Tibial nerve (tissue), 4 donors: ENCODE measurements at regions not wholly inside any gene's neighbourhood (a gene's known extent, or its start where the extent isn't known, plus 50 kb on each side); places are given as distances from the start of the nearest gene placed in this dataset.

Experiments
- DNase-seq, 2 donors: peaks; one replicate each; pipeline ENCODE4 v3.0.0-alpha.2; 2019; ENCODE audit warnings: low spot score in 2 of 2
- H3K27ac ChIP-seq, 4 donors: fragments of 200-600 bp; sonication (generic) in 3 of 4; one replicate each; pipeline ENCODE4 v1.5.1; 2017 to 2019; ENCODE audit warnings: mild to moderate bottlenecking in 1 of 4
- H3K27me3 ChIP-seq, 2 donors: fragments of 200-600 bp; sonication (generic) in 1 of 2; one replicate each; pipeline versions ENCODE4 v1.5.1 to v1.6.0; 2017 to 2019
- H3K36me3 ChIP-seq, 3 donors: fragments of 200-600 bp; sonication (generic); one replicate each; pipeline ENCODE4 v1.5.1; 2018 to 2019
- H3K4me1 ChIP-seq, 4 donors: fragments of 200-600 bp; sonication (generic) in 3 of 4; one replicate each; pipeline ENCODE4 v1.5.1; 2017 to 2019
- H3K4me3 ChIP-seq, 4 donors: fragments of 200-600 bp; sonication (generic) in 3 of 4; one replicate each; pipeline ENCODE4 v1.5.1; 2017 to 2019; ENCODE audit warnings: mild to moderate bottlenecking in 1 of 4, moderate library complexity in 1 of 4
- H3K9me3 ChIP-seq, 4 donors: fragments of 200-600 bp; sonication (generic) in 3 of 4; one replicate each; pipeline ENCODE4 v1.5.1; 2017 to 2019
- CTCF ChIP-seq, 5 experiments: fragments of 200-600 bp in 3 of 5; fragments of 450-650 bp in 2 of 5; sonication (generic) in 3 of 5; IDR thresholded peaks; one replicate each; pipeline ENCODE4 v1.5.1; 2016 to 2019; ENCODE audit warnings: antibody characterized with exemption in 5 of 5, mild to moderate bottlenecking in 3 of 5, moderate library complexity in 2 of 5
- EP300 ChIP-seq, 2 donors: sonication (generic); formaldehyde crosslinking; IDR thresholded peaks; one replicate each; pipeline ENCODE4 v1.6.1; 2017; ENCODE audit warnings: antibody characterized with exemption in 2 of 2, mild to moderate bottlenecking in 1 of 2
- POLR2A ChIP-seq, 2 donors: fragments of 450-650 bp; IDR thresholded peaks; one replicate each; pipeline ENCODE4 v1.6.1; 2017; ENCODE audit warnings: antibody characterized with exemption in 2 of 2, mild to moderate bottlenecking in 2 of 2, moderate library complexity in 2 of 2
- WGBS, 2 donors: methylation state at CpG; one replicate each; pipeline ENCODE4 v1.1.5; 2018; 5-methylcytosine and 5-hydroxymethylcytosine counted together

GRCh38 chr1:81382561-81382960, 418.2 kb upstream of the ADGRL2 start:
- no peaks in the 10 kb centered on the region for H3K9me3 ChIP-seq
- no peaks in the 10 kb centered on the region for H3K36me3 ChIP-seq
- WGBS, 2 donors = 90 to 92% methylated on average over 3 of the region's 3 CpGs
- no peaks in the 10 kb centered on the region for H3K4me1 ChIP-seq
- no peak overlapping the region for H3K27ac ChIP-seq
- no peak for DNase-seq
- TF ChIP-seq CTCF (IDR thresholded peaks at IDR 0.05) (no peak), POLR2A (IDR thresholded peaks at IDR 0.05) (no peak), EP300 (IDR thresholded peaks at IDR 0.05) (no peak)
- H3K27me3 ChIP-seq = no peaks in the 10 kb centered on the region
- no peak overlapping the region for H3K4me3 ChIP-seq

GRCh38 chr1:81381881-81382280, 418.9 kb upstream of the ADGRL2 start:
- H3K27ac ChIP-seq = no peak overlapping the region
- H3K9me3 ChIP-seq = no peaks in the 10 kb centered on the region
- no peaks in the 10 kb centered on the region for H3K36me3 ChIP-seq
- 61 to 66% methylated on average over 5 of the region's 5 CpGs for WGBS, 2 donors
- no peak for DNase-seq
- no peaks in the 10 kb centered on the region for H3K27me3 ChIP-seq
- no peaks in the 10 kb centered on the region for H3K4me1 ChIP-seq
- TF ChIP-seq EP300 (IDR thresholded peaks at IDR 0.05) (no peak), CTCF (IDR thresholded peaks at IDR 0.05) (no peak), POLR2A (IDR thresholded peaks at IDR 0.05) (no peak)
- H3K4me3 ChIP-seq = no peak overlapping the region

GRCh38 chr1:81380436-81380835, 420.3 kb upstream of the ADGRL2 start:
- no peaks in the 10 kb centered on the region for H3K27me3 ChIP-seq
- no peaks in the 10 kb centered on the region for H3K36me3 ChIP-seq
- H3K4me1 ChIP-seq = no peaks in the 10 kb centered on the region
- H3K27ac ChIP-seq = no peak overlapping the region
- TF ChIP-seq POLR2A (IDR thresholded peaks at IDR 0.05) = no peak
- TF ChIP-seq EP300 (IDR thresholded peaks at IDR 0.05) = no peak
- TF ChIP-seq CTCF (IDR thresholded peaks at IDR 0.05) = no peak
- H3K4me3 ChIP-seq = no peak overlapping the region
- WGBS, 2 donors = 72 to 79% methylated on average over 1 of the region's 1 CpG
- H3K9me3 ChIP-seq = no peaks in the 10 kb centered on the region
- DNase-seq = no peak

DNA sequence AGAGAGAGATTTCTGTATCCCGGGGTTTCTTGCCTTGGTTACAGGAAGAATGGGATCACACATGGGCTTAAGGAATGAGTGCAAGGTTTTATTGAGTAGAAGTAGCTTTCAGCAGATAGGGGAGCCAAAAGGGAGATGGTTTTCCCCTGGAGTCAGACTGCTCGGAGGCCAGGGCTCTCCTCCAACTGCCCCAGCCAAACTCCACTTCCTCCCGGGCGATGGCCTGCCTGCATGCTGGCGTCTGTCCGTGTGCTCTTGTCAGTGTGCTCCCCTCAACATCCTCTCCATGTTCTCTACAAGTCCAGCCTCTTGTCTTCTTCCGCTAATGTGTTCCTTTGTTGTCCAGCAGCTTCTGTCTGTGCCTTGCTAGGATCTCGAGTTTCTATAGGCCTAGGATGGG, 421.3 kb upstream of the ADGRL2 start:
- no peaks in the 10 kb centered on the region for H3K36me3 ChIP-seq
- DNase-seq = no peak
- no peaks in the 10 kb centered on the region for H3K4me1 ChIP-seq
- H3K4me3 ChIP-seq = no peak overlapping the region
- TF ChIP-seq CTCF (IDR thresholded peaks at IDR 0.05) = no peak
- TF ChIP-seq EP300 (IDR thresholded peaks at IDR 0.05) = no peak
- TF ChIP-seq POLR2A (IDR thresholded peaks at IDR 0.05) = no peak
- WGBS, 2 donors = 63 to 79% methylated on average over 8 of the region's 8 CpGs
- H3K27me3 ChIP-seq = no peaks in the 10 kb centered on the region
- no peak overlapping the region for H3K27ac ChIP-seq
- H3K9me3 ChIP-seq = no peaks in the 10 kb centered on the region

DNA sequence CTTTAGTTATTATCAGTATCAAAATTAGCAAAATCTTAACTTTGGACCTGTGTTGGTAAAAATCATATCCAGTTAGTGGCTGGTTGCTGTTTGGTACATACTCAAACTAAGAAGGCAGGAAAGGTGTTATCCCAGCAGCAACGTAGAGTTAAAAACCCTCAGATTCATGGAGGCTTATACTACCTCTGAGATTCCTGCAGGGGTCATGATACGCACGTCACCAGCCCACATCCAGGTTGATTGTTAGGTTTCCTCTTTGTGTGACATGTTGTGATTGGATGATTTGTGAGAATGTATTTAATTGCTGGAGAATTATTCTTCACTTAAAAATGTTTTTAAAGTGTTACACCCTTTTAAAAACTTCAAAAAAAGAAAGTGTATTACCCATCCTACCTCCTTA, 423.3 kb upstream of the ADGRL2 start:
- TF ChIP-seq CTCF (IDR thresholded peaks at IDR 0.05) = no peak
- H3K36me3 ChIP-seq = no peaks in the 10 kb centered on the region
- no peaks in the 10 kb centered on the region for H3K9me3 ChIP-seq
- no peaks in the 10 kb centered on the region for H3K4me1 ChIP-seq
- DNase-seq = no peak
- 75 to 81% methylated on average over 3 of the region's 3 CpGs for WGBS, 2 donors
- no peaks in the 10 kb centered on the region for H3K27me3 ChIP-seq
- no peak overlapping the region for H3K4me3 ChIP-seq
- H3K27ac ChIP-seq = no peak overlapping the region
